GM23338 (cell line): ENCODE measurements at regions not wholly inside any gene's neighbourhood (a gene's known extent, or its start where the extent isn't known, plus 50 kb on each side); places are given as distances from the start of the nearest gene placed in this dataset.
A peak's percentile ranks its signal among the peaks of the same experiment; 100 is the strongest.

Experiments used
- ATAC-seq: fragments of 200-7000 bp; cut with Tn5 transposase; 3 replicates; pipeline ENCODE4 v1.9.1; 2020
- DNase-seq: peaks from one replicate; pipeline ENCODE4 v3.0.0-alpha.2; 2015; ENCODE audit warnings: low spot score
- H2AFZ ChIP-seq: fragments of 200-600 bp; sonication (generic); 2 replicates; pipeline ENCODE4 v1.8.0; 2016; ENCODE audit warnings: antibody characterized with exemption, mild to moderate bottlenecking, moderate library complexity
- H3F3A ChIP-seq: fragments of 200-600 bp; sonication (generic); replicated peaks from 2 replicates; pipeline ENCODE4 v1.8.0; 2017; ENCODE audit warnings: antibody characterized with exemption, mixed run types, low read depth
- H3K27ac ChIP-seq: fragments of 200-600 bp; sonication (generic); 2 replicates; pipeline ENCODE4 v1.6.1; 2016; ENCODE audit warnings: low read depth
- H3K27me3 ChIP-seq: fragments of 200-600 bp; sonication (generic); 2 replicates; pipeline ENCODE4 v1.8.0; 2016; ENCODE audit warnings: mild to moderate bottlenecking, mixed run types, moderate library complexity; ENCODE audit not compliant: insufficient read depth
- H3K36me3 ChIP-seq: fragments of 200-600 bp; sonication (generic); 2 replicates; pipeline ENCODE4 v1.8.0; 2016; ENCODE audit warnings: mild to moderate bottlenecking; ENCODE audit not compliant: insufficient read depth
- H3K4me1 ChIP-seq: fragments of 200-600 bp; sonication (generic); 2 replicates; pipeline ENCODE4 v1.8.0; 2016; ENCODE audit warnings: mild to moderate bottlenecking, moderate library complexity; ENCODE audit not compliant: insufficient read depth
- H3K4me2 ChIP-seq: fragments of 200-600 bp; sonication (generic); 2 replicates; pipeline ENCODE4 v1.7.1; 2017; ENCODE audit warnings: mixed run types
- H3K4me3 ChIP-seq: fragments of 200-600 bp; sonication (generic); 2 replicates; pipeline ENCODE4 v1.6.1; 2016; ENCODE audit warnings: mixed run types
- H3K79me2 ChIP-seq: fragments of 200-600 bp; sonication (generic); replicated peaks from 2 replicates; pipeline ENCODE4 v1.8.0; 2017; ENCODE audit warnings: mild to moderate bottlenecking; ENCODE audit not compliant: insufficient read depth
- H3K9me2 ChIP-seq: fragments of 200-600 bp; sonication (generic); 2 replicates; pipeline ENCODE4 v1.8.0; 2017; ENCODE audit not compliant: insufficient read depth
- H4K20me1 ChIP-seq: fragments of 200-600 bp; sonication (generic); replicated peaks from 2 replicates; pipeline ENCODE4 v1.8.0; 2017; ENCODE audit warnings: mild to moderate bottlenecking; ENCODE audit not compliant: insufficient read depth
- H3K27ac Mint-ChIP-seq: 2 replicates; pipeline ENCODE4 v1.8.0; 2020; ENCODE audit warnings: inconsistent platforms, mild to moderate bottlenecking, moderate library complexity, mixed read lengths
- H3K27me3 Mint-ChIP-seq: 3 replicates; pipeline ENCODE4 v1.8.0; 2022; ENCODE audit warnings: low read depth, mild to moderate bottlenecking, moderate library complexity, mixed read lengths, inconsistent platforms; ENCODE audit not compliant: insufficient read depth, poor library complexity
- H3K36me3 Mint-ChIP-seq: 3 replicates; pipeline ENCODE4 v1.8.0; 2021; ENCODE audit warnings: low read depth, mild to moderate bottlenecking, inconsistent platforms, moderate library complexity, mixed read lengths
- H3K4me1 Mint-ChIP-seq: 3 replicates; pipeline ENCODE4 v1.8.0; 2020; ENCODE audit warnings: mild to moderate bottlenecking, inconsistent platforms, mixed read lengths
- H3K4me3 Mint-ChIP-seq: 3 replicates; pipeline ENCODE4 v1.8.0; 2021; ENCODE audit warnings: moderate library complexity, mild to moderate bottlenecking, inconsistent platforms, mixed read lengths
- H3K9me3 Mint-ChIP-seq: 3 replicates; pipeline ENCODE4 v1.8.0; 2020; ENCODE audit warnings: moderate library complexity, mild to moderate bottlenecking, inconsistent platforms, mixed read lengths
- CREB1 ChIP-seq: fragments of 250-450 bp; sonication (Bioruptor Pico); IDR thresholded peaks from 2 replicates; pipeline ENCODE4 v1.5.0; 2020; ENCODE audit warnings: low read depth, mild to moderate bottlenecking, moderate library complexity
- CTCF ChIP-seq, 2 experiments: fragments of 200-600 bp in 1 of 2; sonication (generic) in 1 of 2; conservative IDR thresholded peaks; 2 replicates each; pipeline versions ENCODE4 v1.5.1 to v1.6.1; 2016 to 2017; ENCODE audit warnings: antibody characterized with exemption in 2 of 2, low read depth in 2 of 2, mild to moderate bottlenecking in 2 of 2, moderate library complexity in 1 of 2
- ETS1 ChIP-seq: IDR thresholded peaks from 2 replicates; pipeline ENCODE4 v1.6.1; 2016; ENCODE audit warnings: antibody characterized with exemption
- EZH2phosphoT487 ChIP-seq: fragments of 200-600 bp; sonication (generic); IDR thresholded peaks from one replicate; pipeline ENCODE4 v1.8.1; 2018; ENCODE audit warnings: antibody characterized with exemption; ENCODE audit not compliant: unreplicated experiment
- JUNB ChIP-seq: IDR thresholded peaks from one replicate; pipeline ENCODE4 v1.6.1; 2016; ENCODE audit warnings: antibody characterized with exemption; ENCODE audit not compliant: unreplicated experiment
- REST ChIP-seq: IDR thresholded peaks from one replicate; pipeline ENCODE4 v1.6.1; 2018; ENCODE audit warnings: antibody characterized with exemption; ENCODE audit not compliant: unreplicated experiment
- STAT1 ChIP-seq: IDR thresholded peaks from one replicate; pipeline ENCODE4 v1.6.1; 2016; ENCODE audit warnings: antibody characterized with exemption; ENCODE audit not compliant: unreplicated experiment
- ZNF114 ChIP-seq: fragments of 250-450 bp; sonication (Bioruptor Pico); IDR thresholded peaks from 2 replicates; pipeline ENCODE4 v1.5.0; 2020; ENCODE audit warnings: mild to moderate bottlenecking, moderate library complexity
- ZNF331 ChIP-seq: fragments of 250-450 bp; sonication (Bioruptor Pico); IDR thresholded peaks from 2 replicates; pipeline ENCODE4 v1.5.0; 2020; ENCODE audit warnings: low read depth, mild to moderate bottlenecking, moderate library complexity
- ZNF462 ChIP-seq: fragments of 250-450 bp; sonication (Bioruptor Pico); IDR thresholded peaks from 2 replicates; pipeline ENCODE4 v1.5.0; 2020; ENCODE audit warnings: mild to moderate bottlenecking, moderate library complexity

- Histone ChIP-seq H4K20me1 (no peaks in the 10 kb centered on the region), H3K4me1 (peaks cover 3% of the 10 kb centered on the region; the same call in 1 of the 2 replicates), H3K79me2 (no peaks in the 10 kb centered on the region), H3K4me3 (no peak overlapping the region), H3K9me2 (no peaks in the 10 kb centered on the region), H2AFZ (peak overlapping the region; percentile 48; the same call in 1 of the 2 replicates), H3K36me3 (no peaks in the 10 kb centered on the region), H3K27ac (no peak overlapping the region), H3K27me3 (no peaks in the 10 kb centered on the region), H3F3A (no peaks in the 10 kb centered on the region), H3K4me2 (no peak overlapping the region)
- TF ChIP-seq ZNF114 (CRISPR knock-in tag) (no peak), CTCF (conservative IDR thresholded peaks at IDR 0.05; ENCODE audit: low read depth in 2 of 2) (no peak), ETS1 (no peak), EZH2phosphoT487 (no peak), REST (no peak), ZNF331 (CRISPR knock-in tag) (no peak), JUNB (no peak), CREB1 (CRISPR knock-in tag) (no peak), STAT1 (no peak), ZNF462 (no peak)
- DNase-seq (no peak), ATAC-seq (no peak)
- no peaks in the 10 kb centered on the region for H3K9me3 Mint-ChIP-seq
- H3K27me3 Mint-ChIP-seq, result no peaks in the 10 kb centered on the region
- no peak overlapping the region for H3K27ac Mint-ChIP-seq
- H3K36me3 Mint-ChIP-seq, result no peaks in the 10 kb centered on the region; the same call in 2 of the 3 replicates
- H3K4me1 Mint-ChIP-seq, result peaks cover 4% of the 10 kb centered on the region; the same call in 2 of the 3 replicates
- no peak overlapping the region for H3K4me3 Mint-ChIP-seq
These were observed 658.9 kb upstream of the CCDC179 start for GRCh38 chr11:23519194-23519593.
